Transverse colon (tissue), 4 donors: ENCODE measurements at regions not wholly inside any gene's neighbourhood (a gene's known extent, or its start where the extent isn't known, plus 50 kb on each side); places are given as distances from the start of the nearest gene placed in this dataset.
A peak's percentile ranks its signal among the peaks of the same experiment; 100 is the strongest.

Source experiments
- DNase-seq: peaks from one replicate; pipeline ENCODE4 v3.0.0-alpha.2; 2019
- H3K27ac ChIP-seq, 4 donors: fragments of 200-600 bp; sonication (generic); 2 replicates each; pipeline ENCODE4 v1.5.1; 2016 to 2018; ENCODE audit warnings: inconsistent platforms in 4 of 4
- H3K27me3 ChIP-seq: fragments of 200-600 bp; sonication (generic); 2 replicates; pipeline ENCODE4 v1.5.1; 2017; ENCODE audit warnings: inconsistent platforms
- H3K36me3 ChIP-seq, 4 donors: fragments of 200-600 bp; sonication (generic); 2 replicates each; pipeline ENCODE4 v1.5.1; 2017 to 2019; ENCODE audit warnings: inconsistent platforms in 4 of 4
- H3K4me1 ChIP-seq, 4 donors: fragments of 200-600 bp; sonication (generic); 2 replicates each; pipeline ENCODE4 v1.5.1; 2017 to 2020; ENCODE audit warnings: inconsistent platforms in 4 of 4
- H3K4me3 ChIP-seq, 4 donors: fragments of 200-600 bp; sonication (generic); 1 replicate in 1 of 4; 2 replicates in 3 of 4; pipeline versions ENCODE4 v1.5.1 to v1.6.1; 2017 to 2019; ENCODE audit warnings: inconsistent platforms in 4 of 4
- H3K9me3 ChIP-seq, 2 donors: fragments of 200-600 bp; sonication (generic); 2 replicates each; pipeline ENCODE4 v1.5.1; 2017 to 2019; ENCODE audit warnings: inconsistent platforms in 2 of 2
- CTCF ChIP-seq, 5 experiments: fragments of 200-600 bp in 3 of 5; fragments of 450-650 bp in 2 of 5; sonication (generic) in 3 of 5; IDR thresholded peaks; 1 replicate in 2 of 5; 2 replicates in 3 of 5; pipeline ENCODE4 v1.5.1; 2016 to 2017; ENCODE audit warnings: antibody characterized with exemption in 5 of 5, inconsistent platforms in 3 of 5, mild to moderate bottlenecking in 2 of 5, moderate library complexity in 1 of 5
- EP300 ChIP-seq: sonication (generic); formaldehyde crosslinking; IDR thresholded peaks from one replicate; pipeline ENCODE4 v1.6.1; 2017; ENCODE audit warnings: antibody characterized with exemption, low read depth
- POLR2A ChIP-seq: fragments of 450-650 bp; IDR thresholded peaks from one replicate; pipeline ENCODE4 v1.6.1; 2016; ENCODE audit warnings: antibody characterized with exemption, mild to moderate bottlenecking, moderate library complexity
- POLR2AphosphoS5 ChIP-seq, 3 donors: sonication (generic); formaldehyde crosslinking; IDR thresholded peaks; one replicate each; pipeline ENCODE4 v1.6.1; 2016; ENCODE audit warnings: antibody characterized with exemption in 3 of 3
- WGBS, 2 donors: methylation state at CpG; one replicate each; pipeline ENCODE4 v1.1.5; 2018; ENCODE audit warnings: low coverage in 1 of 2; 5-methylcytosine and 5-hydroxymethylcytosine counted together
- in situ Hi-C, 4 donors: fragments of 200-750 bp; cut with MboI; loops; one replicate each; pipeline versions ENCODE4 v1.15.0 to v1.15.1; 2017; ENCODE audit warnings: low sequenced_read_pairs in 3 of 4, low pct_ligation_motif_present in 1 of 4, low pct_unique_long_range_greater_than_20kb in 1 of 4
- intact Hi-C: fragments of 100-400 bp; cut with DNase I; formaldehyde crosslinking; loops from one replicate; pipeline ENCODE4 v1.15.1; 2023; ENCODE audit warnings: low total_unique reads

DNA sequence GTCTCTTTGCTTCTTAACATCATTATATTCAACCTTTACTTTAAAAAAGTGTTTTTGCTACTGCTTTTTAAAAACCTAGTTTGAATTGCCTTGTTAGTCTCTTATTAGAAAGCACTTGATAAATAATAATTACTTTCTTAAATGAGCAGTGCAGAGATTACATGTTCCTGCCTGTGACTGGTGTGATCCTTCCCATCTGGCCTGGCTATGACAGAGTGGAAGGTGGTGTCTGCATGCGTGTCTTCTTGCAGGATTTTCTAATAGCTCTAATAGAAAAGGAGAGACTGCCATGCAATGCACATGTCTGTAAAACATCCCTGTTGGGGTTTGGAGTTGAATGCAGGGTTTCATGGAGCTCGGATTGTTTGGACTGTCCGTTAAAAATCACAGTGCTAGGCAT lies 425.8 kb upstream of the TPM1 start:
- in situ Hi-C loops = no loop called here

DNA sequence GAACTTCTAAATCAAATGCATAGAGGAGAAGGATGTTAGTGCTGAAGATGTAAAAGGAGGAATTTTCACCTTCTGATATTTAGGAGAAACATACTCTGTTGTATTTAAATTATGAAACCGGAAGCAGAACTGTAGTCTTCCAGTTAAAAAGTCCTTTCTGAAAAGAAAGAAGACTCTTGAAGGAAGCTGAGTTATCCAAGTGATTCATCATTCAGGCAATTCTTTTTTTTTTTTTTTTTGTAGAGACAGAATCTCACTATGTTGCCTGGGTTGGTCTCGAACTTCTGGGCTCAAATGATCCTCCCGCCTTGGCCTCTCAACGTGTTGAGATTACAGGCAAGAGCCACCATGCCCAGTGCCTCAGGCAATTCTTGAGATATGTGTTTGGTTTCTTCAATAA lies 424.8 kb upstream of the TPM1 start:
- TF ChIP-seq POLR2A = no peak
- no peak for TF ChIP-seq CTCF (IDR thresholded peaks at IDR 0.05)
- no peak for TF ChIP-seq EP300
- TF ChIP-seq POLR2AphosphoS5 (IDR thresholded peaks at IDR 0.05) = no peak
- no peak overlapping the region for H3K27ac ChIP-seq
- H3K4me1 ChIP-seq = peaks cover 0 to 15% (median 7%) of the 10 kb centered on the region in 4 donors
- in situ Hi-C loops (no loop called here), intact Hi-C loops (loop anchor here (2.0 kb wide), 1 partner anchor 49 kb away; no protein-coding TSS in a partner anchor)
- no peak for DNase-seq
- no peaks in the 10 kb centered on the region for H3K9me3 ChIP-seq
- WGBS, 2 donors = 69 to 93% methylated on average over 4 of the region's 4 CpGs
- H3K4me3 ChIP-seq = no peak overlapping the region
- no peaks in the 10 kb centered on the region for H3K36me3 ChIP-seq
- H3K27me3 ChIP-seq = no peaks in the 10 kb centered on the region

More for the DNA sequence above, 425.8 kb upstream of the TPM1 start:
- intact Hi-C loops = loop anchor here (2.0 kb wide), 1 partner anchor 50 kb away; no protein-coding TSS in a partner anchor
- no peak for DNase-seq
- H3K9me3 ChIP-seq = no peaks in the 10 kb centered on the region
- no peak for TF ChIP-seq EP300
- no peak for TF ChIP-seq CTCF (IDR thresholded peaks at IDR 0.05)
- TF ChIP-seq POLR2AphosphoS5 (IDR thresholded peaks at IDR 0.05) = no peak
- TF ChIP-seq POLR2A = no peak
- H3K4me1 ChIP-seq = peaks cover 0 to 15% (median 7%) of the 10 kb centered on the region in 4 donors
- no peaks in the 10 kb centered on the region for H3K36me3 ChIP-seq
- H3K4me3 ChIP-seq = no peak overlapping the region
- H3K27ac ChIP-seq = no peak overlapping the region
- no peaks in the 10 kb centered on the region for H3K27me3 ChIP-seq
- 63 to 72% methylated on average over 2 to 3 of the region's 3 CpGs for WGBS, 2 donors

- peaks cover 0 to 15% (median 7%) of the 10 kb centered on the region in 4 donors for H3K4me1 ChIP-seq
- H3K27me3 ChIP-seq = no peaks in the 10 kb centered on the region
- DNase-seq = no peak
- no peak overlapping the region for H3K4me3 ChIP-seq
- intact Hi-C loops (no loop called here), in situ Hi-C loops (no loop called here)
- H3K27ac ChIP-seq = peak overlapping the region in 2 of 4 donors; percentile 9 to 11
- TF ChIP-seq POLR2AphosphoS5 (IDR thresholded peaks at IDR 0.05) (no peak), POLR2A (no peak), EP300 (no peak), CTCF (IDR thresholded peaks at IDR 0.05) (no peak)
- 89% methylated on average over 2 of the region's 2 CpGs; no CpG with 5 or more reads in 1 of the 2 donors for WGBS, 2 donors
- no peaks in the 10 kb centered on the region for H3K36me3 ChIP-seq
- no peaks in the 10 kb centered on the region for H3K9me3 ChIP-seq
Observed at GRCh38 chr15:62618432-62618831, 424.1 kb upstream of the TPM1 start.

- H3K27ac ChIP-seq = peak overlapping the region in 1 of 4 donors; percentile 11
- no peaks in the 10 kb centered on the region for H3K36me3 ChIP-seq
- intact Hi-C loops = no loop called here
- in situ Hi-C loops = no loop called here
- no peak overlapping the region for H3K4me3 ChIP-seq
- DNase-seq = no peak
- WGBS, 2 donors = 80 to 82% methylated on average over 5 of the region's 5 CpGs
- TF ChIP-seq POLR2AphosphoS5 (IDR thresholded peaks at IDR 0.05) (no peak), CTCF (IDR thresholded peaks at IDR 0.05) (no peak), POLR2A (no peak), EP300 (no peak)
- H3K4me1 ChIP-seq = peaks cover 0 to 15% (median 7%) of the 10 kb centered on the region in 4 donors
- no peaks in the 10 kb centered on the region for H3K27me3 ChIP-seq
- H3K9me3 ChIP-seq = no peaks in the 10 kb centered on the region
Observed at GRCh38 chr15:62618846-62619504, 423.6 kb upstream of the TPM1 start.
